ENCODE measurements at regions not wholly inside any gene's neighbourhood (a gene's known extent, or its start where the extent isn't known, plus 50 kb on each side); places are given as distances from the start of the nearest gene placed in this dataset.

DNA sequence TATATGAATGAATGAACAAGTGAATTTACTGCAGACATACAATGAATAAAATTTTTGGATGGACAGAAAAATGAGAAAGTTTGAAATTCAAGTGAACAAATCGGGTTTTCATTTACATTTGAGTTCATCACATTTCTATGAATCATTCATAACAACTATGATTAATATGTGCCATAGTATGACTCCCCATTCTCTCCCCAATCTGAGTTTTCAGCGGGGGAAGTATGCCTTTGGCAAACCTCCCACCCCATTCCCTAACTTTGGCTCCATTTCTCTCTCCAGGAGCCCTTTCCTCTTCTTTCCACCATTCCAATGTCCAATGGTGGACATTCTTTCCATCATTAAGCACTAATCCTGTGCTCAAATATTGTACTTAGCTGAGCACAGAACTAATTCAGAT is 96.8 kb upstream of the LSM8 start:
- Histone ChIP-seq H3K79me2 (ENCODE audit: low read length) (no peaks in the 10 kb centered on the region), H3K9ac (ENCODE audit: low read length) (no peak overlapping the region)
- ATAC-seq: peak; percentile 22

DNA sequence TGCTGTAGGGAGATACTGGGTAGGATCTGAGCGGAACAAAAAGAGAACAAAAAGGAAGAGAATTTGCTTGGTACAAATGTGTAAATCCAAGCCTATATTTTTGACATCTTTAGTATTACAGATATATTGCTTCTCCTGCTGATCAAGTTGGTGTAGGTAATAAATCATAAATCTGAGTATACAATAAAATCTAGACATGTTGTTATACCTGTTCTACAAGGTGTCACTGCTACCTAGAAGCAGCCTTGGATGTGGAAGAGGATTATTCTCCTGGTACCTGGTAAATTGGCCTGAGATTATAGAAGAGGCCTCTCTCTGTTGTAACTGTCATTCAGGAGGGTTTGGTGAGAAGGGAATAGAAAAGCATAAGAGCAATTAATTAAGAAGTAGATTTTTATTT is 89.9 kb upstream of the LSM8 start:
- Histone ChIP-seq H3K27ac (ENCODE audit: low read length) (no peak overlapping the region), H4K20me1 (ENCODE audit: low read length) (no peaks in the 10 kb centered on the region), H3K9ac (ENCODE audit: low read length) (no peak overlapping the region), H2AFZ (ENCODE audit: low read length) (no peak overlapping the region), H3K9me2 (replicated peaks; ENCODE audit: low read length) (no peaks in the 10 kb centered on the region; the same call in 1 of the 2 replicates), H3K4me2 (ENCODE audit: low read length) (no peak overlapping the region), H3K4me1 (ENCODE audit: insufficient read depth, low read length) (peaks cover 6% of the 10 kb centered on the region; the same call in 1 of the 2 replicates), H3K79me2 (ENCODE audit: low read length) (no peaks in the 10 kb centered on the region), H3K9me3 (ENCODE audit: low read length) (no peaks in the 10 kb centered on the region), H3F3A (ENCODE audit: low read length, unreplicated experiment) (no peaks in the 10 kb centered on the region), H3K4me3 (ENCODE audit: low read length) (no peak overlapping the region), H3K36me3 (ENCODE audit: low read depth, low read length) (no peaks in the 10 kb centered on the region), H3K27me3 (ENCODE audit: low read length) (no peaks in the 10 kb centered on the region)
- ChIA-PET POLR2A (ENCODE audit: unreplicated experiment) (no interaction called here), CTCF (no interaction called here)
- peak; percentile 49 for ATAC-seq
- no TSS peak for BruUV-seq (replicated peaks)
- DNase-seq: peak; percentile 65
- intact Hi-C loops (cut with micrococcal nuclease): no loop called here
- TF ChIP-seq EZH2 (IDR thresholded peaks at IDR 0.05; ENCODE audit: low read length, unreplicated experiment): no peak
- TF ChIP-seq EZH2phosphoT487 (IDR thresholded peaks at IDR 0.05; ENCODE audit: borderline replicate concordance, low read length): no peak
- TF ChIP-seq, protein P1, sequence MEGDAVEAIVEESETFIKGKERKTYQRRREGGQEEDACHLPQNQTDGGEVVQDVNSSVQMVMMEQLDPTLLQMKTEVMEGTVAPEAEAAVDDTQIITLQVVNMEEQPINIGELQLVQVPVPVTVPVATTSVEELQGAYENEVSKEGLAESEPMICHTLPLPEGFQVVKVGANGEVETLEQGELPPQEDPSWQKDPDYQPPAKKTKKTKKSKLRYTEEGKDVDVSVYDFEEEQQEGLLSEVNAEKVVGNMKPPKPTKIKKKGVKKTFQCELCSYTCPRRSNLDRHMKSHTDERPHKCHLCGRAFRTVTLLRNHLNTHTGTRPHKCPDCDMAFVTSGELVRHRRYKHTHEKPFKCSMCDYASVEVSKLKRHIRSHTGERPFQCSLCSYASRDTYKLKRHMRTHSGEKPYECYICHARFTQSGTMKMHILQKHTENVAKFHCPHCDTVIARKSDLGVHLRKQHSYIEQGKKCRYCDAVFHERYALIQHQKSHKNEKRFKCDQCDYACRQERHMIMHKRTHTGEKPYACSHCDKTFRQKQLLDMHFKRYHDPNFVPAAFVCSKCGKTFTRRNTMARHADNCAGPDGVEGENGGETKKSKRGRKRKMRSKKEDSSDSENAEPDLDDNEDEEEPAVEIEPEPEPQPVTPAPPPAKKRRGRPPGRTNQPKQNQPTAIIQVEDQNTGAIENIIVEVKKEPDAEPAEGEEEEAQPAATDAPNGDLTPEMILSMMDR (conservative IDR thresholded peaks at IDR 0.05; ENCODE audit: low read depth, low read length): no peak

More for the DNA sequence above, 96.8 kb upstream of the LSM8 start:
- TF ChIP-seq, protein P1 (conservative IDR thresholded peaks at IDR 0.05; ENCODE audit: low read depth, low read length): no peak
- TF ChIP-seq EZH2phosphoT487 (IDR thresholded peaks at IDR 0.05; ENCODE audit: borderline replicate concordance, low read length): no peak
- TF ChIP-seq EZH2 (IDR thresholded peaks at IDR 0.05; ENCODE audit: low read length, unreplicated experiment): no peak
- no peak overlapping the region for H3K27ac ChIP-seq (ENCODE audit: low read length)
- no peaks in the 10 kb centered on the region; the same call in 1 of the 2 replicates for H3K4me1 ChIP-seq (ENCODE audit: insufficient read depth, low read length)
- POLR2A ChIA-PET (ENCODE audit: unreplicated experiment): no interaction called here
- no peak overlapping the region for H3K4me2 ChIP-seq (ENCODE audit: low read length)
- intact Hi-C loops (cut with micrococcal nuclease): no loop called here
- H4K20me1 ChIP-seq (ENCODE audit: low read length): no peaks in the 10 kb centered on the region
- peak; percentile 43 for DNase-seq
- no peak overlapping the region for H3K4me3 ChIP-seq (ENCODE audit: low read length)
- H3F3A ChIP-seq (ENCODE audit: low read length, unreplicated experiment): no peaks in the 10 kb centered on the region
- no peak overlapping the region for H2AFZ ChIP-seq (ENCODE audit: low read length)
- no peaks in the 10 kb centered on the region for H3K9me3 ChIP-seq (ENCODE audit: low read length)
- no TSS peak for BruUV-seq (replicated peaks)
- CTCF ChIA-PET: no interaction called here
- no peaks in the 10 kb centered on the region for H3K27me3 ChIP-seq (ENCODE audit: low read length)
- no peaks in the 10 kb centered on the region; the same call in 1 of the 2 replicates for H3K9me2 ChIP-seq (replicated peaks; ENCODE audit: low read length)
- no peaks in the 10 kb centered on the region for H3K36me3 ChIP-seq (ENCODE audit: low read depth, low read length)

DNA sequence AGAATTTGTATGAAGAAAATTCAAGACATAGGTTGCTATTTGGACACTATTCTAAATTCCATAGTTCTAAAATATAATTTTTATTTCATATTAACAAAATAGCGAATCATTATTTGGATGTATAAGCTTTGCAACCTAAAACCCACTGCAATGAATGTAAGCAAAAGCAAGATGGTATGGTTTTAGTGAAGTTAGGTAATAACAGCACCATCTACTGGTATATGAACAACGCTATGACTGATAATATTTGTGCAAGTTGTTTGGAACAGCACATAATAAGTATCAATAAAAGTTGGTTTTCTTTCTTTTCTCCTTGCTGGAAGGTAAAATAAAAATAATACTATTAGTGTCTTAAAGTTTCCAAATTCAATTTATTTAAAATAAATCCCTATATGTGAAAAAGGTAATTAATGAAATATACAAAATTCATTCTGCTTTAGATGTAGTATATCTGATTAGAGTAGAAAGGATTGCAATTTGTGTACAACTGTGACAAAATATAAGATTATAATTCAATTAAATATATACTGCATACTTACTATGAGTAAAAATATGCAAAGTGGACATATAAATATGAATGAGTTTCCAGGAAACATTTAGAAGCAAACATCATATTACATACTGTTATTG is 79.0 kb upstream of the LSM8 start:
- DNase-seq (peak; percentile 54), ATAC-seq (peak; percentile 77)
- TF ChIP-seq, protein P1 (conservative IDR thresholded peaks at IDR 0.05; ENCODE audit: low read depth, low read length): peak; percentile 70
- TF ChIP-seq EZH2phosphoT487 (IDR thresholded peaks at IDR 0.05; ENCODE audit: borderline replicate concordance, low read length) (no peak), EZH2 (IDR thresholded peaks at IDR 0.05; ENCODE audit: low read length, unreplicated experiment) (no peak)
- BruUV-seq (replicated peaks): no TSS peak
- Histone ChIP-seq H3F3A (ENCODE audit: low read length, unreplicated experiment) (no peaks in the 10 kb centered on the region), H3K9me2 (replicated peaks; ENCODE audit: low read length) (no peaks in the 10 kb centered on the region), H3K9me3 (ENCODE audit: low read length) (no peaks in the 10 kb centered on the region), H3K4me3 (ENCODE audit: low read length) (no peak overlapping the region), H3K4me1 (ENCODE audit: insufficient read depth, low read length) (peaks cover 5% of the 10 kb centered on the region; the same call in 1 of the 2 replicates), H3K36me3 (ENCODE audit: low read depth, low read length) (no peaks in the 10 kb centered on the region), H3K27ac (ENCODE audit: low read length) (no peak overlapping the region), H2AFZ (ENCODE audit: low read length) (no peak overlapping the region), H3K79me2 (ENCODE audit: low read length) (no peaks in the 10 kb centered on the region), H3K9ac (ENCODE audit: low read length) (no peak overlapping the region), H3K4me2 (ENCODE audit: low read length) (no peak overlapping the region), H4K20me1 (ENCODE audit: low read length) (no peaks in the 10 kb centered on the region), H3K27me3 (ENCODE audit: low read length) (no peaks in the 10 kb centered on the region)
- CTCF ChIA-PET: interaction anchor here (1.0 to 1.3 kb wide), 3 partner anchors 49 to 156 kb away, joined by 4 to 6 read pairs (median 4); no protein-coding TSS in a partner anchor
- POLR2A ChIA-PET (ENCODE audit: unreplicated experiment): no interaction called here
- intact Hi-C loops (cut with micrococcal nuclease): loop anchor here (1.0 to 5.0 kb wide), 5 partner anchors 92 to 355 kb away; partner anchors contain the start of gene CTTNBP2
